HG03108 (cell line): ENCODE measurements at regions not wholly inside any gene's neighbourhood (a gene's known extent, or its start where the extent isn't known, plus 50 kb on each side); places are given as distances from the start of the nearest gene placed in this dataset.
"Not testable (repeated sequence)": the region's sequence is repeated elsewhere in the genome, so short reads cannot be mapped to it uniquely, and the experiment has no call there.

ENCODE experiments used
- ATAC-seq: cut with Tn5 transposase; IDR thresholded peaks from one replicate; pipeline ENCODE4 v1.9.1; 2021; ENCODE audit warnings: moderate library complexity; ENCODE audit not compliant: unreplicated experiment

GRCh38 chr5:7202846-7203245, 193.1 kb upstream of the ADCY2 start:
- no peak for ATAC-seq

- no peak for ATAC-seq
These were observed 188.0 kb upstream of the ADCY2 start for GRCh38 chr5:7207979-7208378.

- ATAC-seq: no peak
These were observed 187.0 kb upstream of the ADCY2 start for GRCh38 chr5:7208938-7209337.

GRCh38 chr5:7209658-7210057, 186.3 kb upstream of the ADCY2 start:
- ATAC-seq: no peak

GRCh38 chr5:7210549-7210948, 185.4 kb upstream of the ADCY2 start:
- no peak for ATAC-seq

- ATAC-seq: no peak
These were observed 182.4 kb upstream of the ADCY2 start for GRCh38 chr5:7213525-7213924.

GRCh38 chr5:7214906-7215416, 181.0 kb upstream of the ADCY2 start:
- no peak for ATAC-seq

GRCh38 chr5:7218141-7218540, 177.8 kb upstream of the ADCY2 start:
- ATAC-seq: no peak

- no peak for ATAC-seq
These were observed 175.8 kb upstream of the ADCY2 start for GRCh38 chr5:7220156-7220555.

- no peak for ATAC-seq
These were observed 174.9 kb upstream of the ADCY2 start for GRCh38 chr5:7221041-7221440.

- ATAC-seq: no peak
These were observed 170.1 kb upstream of the ADCY2 start for GRCh38 chr5:7225826-7226225.

- ATAC-seq: no peak
These were observed 153.7 kb upstream of the ADCY2 start for GRCh38 chr5:7242118-7242710.

- ATAC-seq: no peak
These were observed 151.7 kb upstream of the ADCY2 start for GRCh38 chr5:7244208-7244607.

- no peak for ATAC-seq
These were observed 150.8 kb upstream of the ADCY2 start for GRCh38 chr5:7245121-7245651.

GRCh38 chr5:7246287-7246686, 149.7 kb upstream of the ADCY2 start:
- ATAC-seq: no peak

- ATAC-seq: no peak
These were observed 145.9 kb upstream of the ADCY2 start for GRCh38 chr5:7250004-7250403.

GRCh38 chr5:7250611-7251010, 145.3 kb upstream of the ADCY2 start:
- no peak for ATAC-seq

- no peak for ATAC-seq
These were observed 144.8 kb upstream of the ADCY2 start for GRCh38 chr5:7251132-7251531.

GRCh38 chr5:7261049-7261448, 134.9 kb upstream of the ADCY2 start:
- ATAC-seq: no peak

GRCh38 chr5:7261900-7262299, 134.0 kb upstream of the ADCY2 start:
- no peak for ATAC-seq

GRCh38 chr5:7263398-7264015, 132.4 kb upstream of the ADCY2 start:
- ATAC-seq: not testable (repeated sequence)

GRCh38 chr5:7265776-7266175, 130.2 kb upstream of the ADCY2 start:
- ATAC-seq: not testable (repeated sequence)

- not testable (repeated sequence) for ATAC-seq
These were observed 127.2 kb upstream of the ADCY2 start for GRCh38 chr5:7268722-7269121.
